IPS DF 4.7 (cell line): ENCODE measurements at regions not wholly inside any gene's neighbourhood (a gene's known extent, or its start where the extent isn't known, plus 50 kb on each side); places are given as distances from the start of the nearest gene placed in this dataset.

Experiments
- DNase-seq: peaks from one replicate; pipeline ENCODE4 v3.0.0-alpha.2; 2013; ENCODE audit warnings: low spot score; ENCODE audit errors: extremely low read depth

GRCh38 chr15:86028961-86029360 is 50.7 kb upstream of the AGBL1 start:
- DNase-seq, result no peak
